Endothelial cell of umbilical vein (primary cell): ENCODE measurements at regions not wholly inside any gene's neighbourhood (a gene's known extent, or its start where the extent isn't known, plus 50 kb on each side); places are given as distances from the start of the nearest gene placed in this dataset.

Experiments
- EZH2 ChIP-seq: IDR thresholded peaks from 2 replicates; pipeline ENCODE4 v1.6.1; 2012; ENCODE audit warnings: borderline replicate concordance, low read depth, mild to moderate bottlenecking, moderate library complexity, low read length, inconsistent platforms; ENCODE audit not compliant: severe bottlenecking
- MAX ChIP-seq: IDR thresholded peaks from 2 replicates; pipeline ENCODE4 v1.6.1; 2011; ENCODE audit not compliant: insufficient read depth, insufficient read length
- TF ChIP-seq, protein P1 (sequence below), 2 donors: IDR thresholded peaks; 1 replicate in 1 of 2; 2 replicates in 1 of 2; pipeline ENCODE4 v1.5.1; 2011; ENCODE audit warnings: low read length in 2 of 2, mild to moderate bottlenecking in 2 of 2, moderate library complexity in 2 of 2, control low read depth in 1 of 2, inconsistent platforms in 1 of 2, low read depth in 1 of 2; ENCODE audit not compliant: insufficient read depth in 1 of 2; ENCODE audit errors: extremely low read depth in 1 of 2

GRCh38 chr18:28846958-28847357, 670.0 kb upstream of the CDH2 start:
- TF ChIP-seq EZH2 (no peak), MAX (no peak)
- TF ChIP-seq, protein P1, sequence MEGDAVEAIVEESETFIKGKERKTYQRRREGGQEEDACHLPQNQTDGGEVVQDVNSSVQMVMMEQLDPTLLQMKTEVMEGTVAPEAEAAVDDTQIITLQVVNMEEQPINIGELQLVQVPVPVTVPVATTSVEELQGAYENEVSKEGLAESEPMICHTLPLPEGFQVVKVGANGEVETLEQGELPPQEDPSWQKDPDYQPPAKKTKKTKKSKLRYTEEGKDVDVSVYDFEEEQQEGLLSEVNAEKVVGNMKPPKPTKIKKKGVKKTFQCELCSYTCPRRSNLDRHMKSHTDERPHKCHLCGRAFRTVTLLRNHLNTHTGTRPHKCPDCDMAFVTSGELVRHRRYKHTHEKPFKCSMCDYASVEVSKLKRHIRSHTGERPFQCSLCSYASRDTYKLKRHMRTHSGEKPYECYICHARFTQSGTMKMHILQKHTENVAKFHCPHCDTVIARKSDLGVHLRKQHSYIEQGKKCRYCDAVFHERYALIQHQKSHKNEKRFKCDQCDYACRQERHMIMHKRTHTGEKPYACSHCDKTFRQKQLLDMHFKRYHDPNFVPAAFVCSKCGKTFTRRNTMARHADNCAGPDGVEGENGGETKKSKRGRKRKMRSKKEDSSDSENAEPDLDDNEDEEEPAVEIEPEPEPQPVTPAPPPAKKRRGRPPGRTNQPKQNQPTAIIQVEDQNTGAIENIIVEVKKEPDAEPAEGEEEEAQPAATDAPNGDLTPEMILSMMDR (IDR thresholded peaks at IDR 0.05; ENCODE audit: extremely low read depth in 1 of 2, insufficient read depth in 1 of 2, low read depth in 1 of 2, low read length in 2 of 2): no peak
